Endothelial cell of umbilical vein (primary cell): ENCODE measurements at regions not wholly inside any gene's neighbourhood (a gene's known extent, or its start where the extent isn't known, plus 50 kb on each side); places are given as distances from the start of the nearest gene placed in this dataset.

ENCODE experiments used
- BruUV-seq: library from RNA; stranded (reverse); fragments of 400-500 nt; replicated peaks from 2 replicates; lab custom pipeline; 2021; lab: Mats Ljungman, UMichigan
- CTCF ChIA-PET: fragments of 300-600, 350-600 bp; sonication (Branson Sonifier 250); formaldehyde crosslinking; loops from one replicate; lab custom pipeline; 2021; ENCODE audit warnings: antibody characterized with exemption, inconsistent platforms; lab: Charles Lee
- POLR2A ChIA-PET: fragments of 300-600, 350-600 bp; sonication (Branson Sonifier 250); formaldehyde crosslinking; loops from one replicate; lab custom pipeline; 2021; ENCODE audit warnings: antibody characterized with exemption, inconsistent platforms; lab: Charles Lee
- DNase-seq: peaks from one replicate; pipeline ENCODE4 v3.0.0-alpha.2; 2011; ENCODE audit warnings: low read depth, low spot score
- FAIRE-seq: peaks from 2 replicates; lab custom pipeline; 2011; peaks lifted over from hg19 to GRCh38; lab: Jason Lieb, UNC
- H2AFZ ChIP-seq: 2 replicates; pipeline ENCODE4 v1.6.0; 2012; ENCODE audit warnings: low read depth, low read length, control low read depth, inconsistent platforms
- H3K27ac ChIP-seq: 2 replicates; pipeline ENCODE4 v1.5.1; 2011; ENCODE audit warnings: low read depth, mild to moderate bottlenecking, control low read depth, low read length, moderate library complexity; ENCODE audit not compliant: insufficient read depth
- H3K27me3 ChIP-seq, 2 experiments: 2 replicates each; pipeline versions ENCODE4 v1.6.0 to v1.6.1; 2011; ENCODE audit warnings: low read length in 2 of 2, mixed read lengths in 1 of 2; ENCODE audit not compliant: control insufficient read depth in 2 of 2, insufficient read depth in 2 of 2
- H3K36me3 ChIP-seq, 2 experiments: 2 replicates in 1 of 2; 3 replicates in 1 of 2; pipeline ENCODE4 v1.5.1; 2011; ENCODE audit warnings: low read length in 2 of 2, mild to moderate bottlenecking in 1 of 2, moderate library complexity in 1 of 2; ENCODE audit not compliant: control insufficient read depth in 2 of 2, insufficient read depth in 2 of 2; ENCODE audit errors: extremely low read depth in 1 of 2
- H3K4me1 ChIP-seq: 3 replicates; pipeline ENCODE4 v1.5.1; 2011; ENCODE audit warnings: mild to moderate bottlenecking, low read length; ENCODE audit not compliant: control insufficient read depth, insufficient read depth; ENCODE audit errors: extremely low read depth
- H3K4me2 ChIP-seq: 2 replicates; pipeline ENCODE4 v1.6.1; 2011; ENCODE audit warnings: low read length, control low read depth, mixed read lengths; ENCODE audit not compliant: insufficient read depth
- H3K4me3 ChIP-seq, 3 experiments: fragments of 200-600 bp in 1 of 3; sonication (generic), shearing (Covaris generic) in 1 of 3; replicated peaks in 1 of 3; 2 replicates each; pipeline ENCODE4 v1.5.1; 2011 to 2016; ENCODE audit warnings: control low read depth in 3 of 3, low read length in 3 of 3, mild to moderate bottlenecking in 2 of 3, inconsistent platforms in 1 of 3, low read depth in 1 of 3, moderate library complexity in 1 of 3; ENCODE audit not compliant: insufficient read depth in 1 of 3
- H3K79me2 ChIP-seq: 2 replicates; pipeline ENCODE4 v1.6.0; 2012; ENCODE audit warnings: low read length, inconsistent platforms; ENCODE audit not compliant: control insufficient read depth, insufficient read depth
- H3K9ac ChIP-seq: replicated peaks from 2 replicates; pipeline ENCODE3; 2011; ENCODE audit warnings: low read length, control low read depth; ENCODE audit not compliant: insufficient read depth; ENCODE audit errors: extremely low read depth
- H3K9me1 ChIP-seq: replicated peaks from 3 replicates; pipeline ENCODE4 v1.6.0; 2011; ENCODE audit warnings: mild to moderate bottlenecking, low read length; ENCODE audit not compliant: control insufficient read depth, insufficient read depth; ENCODE audit errors: extremely low read depth
- H3K9me3 ChIP-seq: replicated peaks from 2 replicates; pipeline ENCODE4 v1.5.1; 2012; ENCODE audit warnings: low read length, inconsistent platforms; ENCODE audit not compliant: control insufficient read depth, insufficient read depth
- H4K20me1 ChIP-seq: replicated peaks from 2 replicates; pipeline ENCODE3; 2011; ENCODE audit warnings: mild to moderate bottlenecking, low read length; ENCODE audit not compliant: control insufficient read depth, insufficient read depth; ENCODE audit errors: extremely low read depth
- CTCF ChIP-seq, 2 donors: IDR thresholded peaks; 1 replicate in 1 of 2; 2 replicates in 1 of 2; pipeline ENCODE4 v1.5.1; 2011; ENCODE audit warnings: low read length in 2 of 2, mild to moderate bottlenecking in 2 of 2, moderate library complexity in 2 of 2, control low read depth in 1 of 2, inconsistent platforms in 1 of 2, low read depth in 1 of 2; ENCODE audit not compliant: insufficient read depth in 1 of 2; ENCODE audit errors: extremely low read depth in 1 of 2
- EZH2 ChIP-seq: IDR thresholded peaks from 2 replicates; pipeline ENCODE4 v1.6.1; 2012; ENCODE audit warnings: borderline replicate concordance, low read depth, mild to moderate bottlenecking, moderate library complexity, low read length, inconsistent platforms; ENCODE audit not compliant: severe bottlenecking
- FOS ChIP-seq: IDR thresholded peaks from 2 replicates; pipeline ENCODE4 v1.6.1; 2011; ENCODE audit warnings: mild to moderate bottlenecking, low read length, moderate library complexity, borderline replicate concordance; ENCODE audit not compliant: insufficient read depth
- GATA2 ChIP-seq: IDR thresholded peaks from 2 replicates; pipeline ENCODE4 v1.7.0; 2011; ENCODE audit warnings: low read depth, mild to moderate bottlenecking, moderate library complexity, mixed read lengths, low read length; ENCODE audit not compliant: insufficient read length, insufficient read depth
- JUN ChIP-seq: IDR thresholded peaks from 2 replicates; pipeline ENCODE4 v1.6.1; 2011; ENCODE audit warnings: borderline replicate concordance, low read depth; ENCODE audit not compliant: insufficient read length, insufficient read depth
- MAX ChIP-seq: IDR thresholded peaks from 2 replicates; pipeline ENCODE4 v1.6.1; 2011; ENCODE audit not compliant: insufficient read depth, insufficient read length
- MYC ChIP-seq: IDR thresholded peaks from one replicate; pipeline ENCODE4 v1.6.1; 2011; ENCODE audit warnings: mild to moderate bottlenecking, low read depth, low read length
- POLR2A ChIP-seq: IDR thresholded peaks from 2 replicates; pipeline ENCODE4 v1.6.1; 2012; ENCODE audit warnings: low read depth, mild to moderate bottlenecking, control low read depth, low read length
- POLR2AphosphoS5 ChIP-seq: IDR thresholded peaks from 2 replicates; pipeline ENCODE4 v1.6.1; 2012; ENCODE audit warnings: low read depth, mild to moderate bottlenecking, control low read depth, low read length, moderate library complexity; ENCODE audit not compliant: insufficient read depth
- dilution Hi-C: fragments of 300-500 bp; cut with MboI; formaldehyde crosslinking; loops from one replicate; pipeline ENCODE4 v1.15.0; 2019; ENCODE audit warnings: low sequenced_read_pairs; ENCODE audit not compliant: extremely low pct_ligation_motif_present
- intact Hi-C: fragments of 100-400 bp; cut with micrococcal nuclease; formaldehyde crosslinking; loops from one replicate; pipeline ENCODE4 v1.10.0; 2022

- Histone ChIP-seq H3K4me3 (no peak overlapping the region), H3K9ac (no peak overlapping the region), H3K9me3 (peaks cover 1% of the 10 kb centered on the region), H3K79me2 (no peaks in the 10 kb centered on the region), H3K4me2 (no peak overlapping the region), H4K20me1 (no peaks in the 10 kb centered on the region), H3K4me1 (no peaks in the 10 kb centered on the region), H3K9me1 (no peaks in the 10 kb centered on the region), H3K27ac (no peak overlapping the region), H2AFZ (no peak overlapping the region), H3K27me3 (no peaks in the 10 kb centered on the region), H3K36me3 (no peaks in the 10 kb centered on the region)
- ChIA-PET POLR2A (no interaction called here), CTCF (no interaction called here)
- no TSS peak for BruUV-seq
- intact Hi-C loops (no loop called here), dilution Hi-C loops (no loop called here)
- no peak for TF ChIP-seq JUN
- no peak for TF ChIP-seq GATA2
- no peak for TF ChIP-seq MYC
- TF ChIP-seq CTCF (IDR thresholded peaks at IDR 0.05; ENCODE audit: extremely low read depth in 1 of 2, insufficient read depth in 1 of 2, low read depth in 1 of 2, low read length in 2 of 2): no peak
- TF ChIP-seq MAX: no peak
- TF ChIP-seq EZH2: no peak
- TF ChIP-seq POLR2A: no peak
- TF ChIP-seq FOS: no peak
- TF ChIP-seq POLR2AphosphoS5: no peak
- DNase-seq (no peak), FAIRE-seq (no peak)
Measured at GRCh38 chr3:118408431-118408830, 626.2 kb downstream of the IGSF11 start.
